IMR-90 (cell line): ENCODE measurements at regions not wholly inside any gene's neighbourhood (a gene's known extent, or its start where the extent isn't known, plus 50 kb on each side); places are given as distances from the start of the nearest gene placed in this dataset.

Experiments
- MXI1 ChIP-seq: IDR thresholded peaks from 2 replicates; pipeline ENCODE4 v1.6.1; 2012; ENCODE audit warnings: low read depth, mild to moderate bottlenecking, low read length, moderate library complexity, borderline replicate concordance
- POLR2A ChIP-seq: IDR thresholded peaks from 2 replicates; pipeline ENCODE4 v1.6.1; 2012; ENCODE audit warnings: mild to moderate bottlenecking, low read depth, low read length
- USF2 ChIP-seq: fragments of 150-350 bp; IDR thresholded peaks from 2 replicates; pipeline ENCODE4 v1.6.1; 2017; ENCODE audit warnings: mild to moderate bottlenecking, antibody characterized with exemption, low read length, low read depth

DNA sequence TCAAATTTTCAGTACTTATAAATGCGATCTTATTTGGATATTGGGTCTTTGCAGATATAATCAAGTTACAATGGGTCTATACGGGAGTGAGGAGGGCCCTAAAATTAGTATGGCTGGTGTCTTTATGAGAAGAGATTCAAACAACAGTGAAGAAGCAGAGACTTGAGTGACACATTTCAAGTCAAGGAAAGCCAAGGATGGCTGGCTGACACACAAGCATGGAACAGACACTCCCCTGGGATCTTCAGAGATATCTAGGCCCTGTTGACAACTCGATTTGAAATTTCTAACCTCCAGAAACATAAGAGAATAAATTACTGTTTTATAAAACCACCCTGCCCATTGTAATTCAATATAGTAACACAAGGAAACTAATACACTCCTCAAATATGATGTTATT, 1886.0 kb upstream of the PCDH7 start:
- no peak for TF ChIP-seq USF2
- TF ChIP-seq MXI1: no peak
- no peak for TF ChIP-seq POLR2A
